ENCODE measurements at regions not wholly inside any gene's neighbourhood (a gene's known extent, or its start where the extent isn't known, plus 50 kb on each side); places are given as distances from the start of the nearest gene placed in this dataset.

DNA sequence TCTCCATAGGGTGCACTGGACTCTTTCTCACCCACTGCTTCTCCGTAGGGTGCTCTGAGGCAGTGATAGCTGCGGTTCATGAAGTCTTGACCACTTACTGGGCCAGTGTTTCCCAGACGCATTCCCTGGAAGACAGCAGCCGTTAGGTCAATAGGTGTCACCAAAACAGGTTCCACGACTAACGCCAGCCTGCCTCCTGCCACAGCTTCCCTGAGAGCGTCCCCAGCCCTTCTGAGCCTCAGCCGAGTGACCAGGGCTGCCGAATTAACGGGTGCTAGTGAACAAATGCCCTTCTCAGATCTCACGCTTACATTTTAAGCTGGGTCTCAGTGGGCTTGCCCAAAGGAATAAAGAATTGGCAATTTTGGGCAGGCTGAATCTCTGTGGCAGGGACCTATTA is 188.7 kb upstream of the TNRC6C start:
- no peaks in the 10 kb centered on the region for H4K20me1 ChIP-seq (ENCODE audit: control insufficient read depth, insufficient read depth, low read depth, low read length)
- H3K9me2 ChIP-seq (replicated peaks; ENCODE audit: control insufficient read depth, low read length), result no peaks in the 10 kb centered on the region
- H3K9me3 ChIP-seq (ENCODE audit: control insufficient read depth, insufficient read depth, low read length), result no peaks in the 10 kb centered on the region
- no peak overlapping the region for H3K27ac ChIP-seq (ENCODE audit: low read depth, low read length)
- H3K27me3 ChIP-seq (ENCODE audit: control insufficient read depth, low read length), result peaks cover 8% of the 10 kb centered on the region
- no peaks in the 10 kb centered on the region for H3F3A ChIP-seq (ENCODE audit: control insufficient read depth, insufficient read depth)
- H3K79me2 ChIP-seq (ENCODE audit: control insufficient read depth, low read length), result no peaks in the 10 kb centered on the region
- TF ChIP-seq, protein P1, sequence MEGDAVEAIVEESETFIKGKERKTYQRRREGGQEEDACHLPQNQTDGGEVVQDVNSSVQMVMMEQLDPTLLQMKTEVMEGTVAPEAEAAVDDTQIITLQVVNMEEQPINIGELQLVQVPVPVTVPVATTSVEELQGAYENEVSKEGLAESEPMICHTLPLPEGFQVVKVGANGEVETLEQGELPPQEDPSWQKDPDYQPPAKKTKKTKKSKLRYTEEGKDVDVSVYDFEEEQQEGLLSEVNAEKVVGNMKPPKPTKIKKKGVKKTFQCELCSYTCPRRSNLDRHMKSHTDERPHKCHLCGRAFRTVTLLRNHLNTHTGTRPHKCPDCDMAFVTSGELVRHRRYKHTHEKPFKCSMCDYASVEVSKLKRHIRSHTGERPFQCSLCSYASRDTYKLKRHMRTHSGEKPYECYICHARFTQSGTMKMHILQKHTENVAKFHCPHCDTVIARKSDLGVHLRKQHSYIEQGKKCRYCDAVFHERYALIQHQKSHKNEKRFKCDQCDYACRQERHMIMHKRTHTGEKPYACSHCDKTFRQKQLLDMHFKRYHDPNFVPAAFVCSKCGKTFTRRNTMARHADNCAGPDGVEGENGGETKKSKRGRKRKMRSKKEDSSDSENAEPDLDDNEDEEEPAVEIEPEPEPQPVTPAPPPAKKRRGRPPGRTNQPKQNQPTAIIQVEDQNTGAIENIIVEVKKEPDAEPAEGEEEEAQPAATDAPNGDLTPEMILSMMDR (IDR thresholded peaks at IDR 0.05; ENCODE audit: low read depth, low read length, poor library complexity, severe bottlenecking), result no peak
- no peak for TF ChIP-seq EZH2phosphoT487 (IDR thresholded peaks at IDR 0.05; ENCODE audit: borderline replicate concordance, low read length)
- no peak overlapping the region for H3K4me2 ChIP-seq (ENCODE audit: low read length)
- no peaks in the 10 kb centered on the region for H3K4me1 ChIP-seq (ENCODE audit: control insufficient read depth, low read length)
- no peak overlapping the region for H3K4me3 ChIP-seq (ENCODE audit: low read length)
- no peaks in the 10 kb centered on the region for H3K36me3 ChIP-seq (ENCODE audit: control insufficient read depth, low read length)

DNA sequence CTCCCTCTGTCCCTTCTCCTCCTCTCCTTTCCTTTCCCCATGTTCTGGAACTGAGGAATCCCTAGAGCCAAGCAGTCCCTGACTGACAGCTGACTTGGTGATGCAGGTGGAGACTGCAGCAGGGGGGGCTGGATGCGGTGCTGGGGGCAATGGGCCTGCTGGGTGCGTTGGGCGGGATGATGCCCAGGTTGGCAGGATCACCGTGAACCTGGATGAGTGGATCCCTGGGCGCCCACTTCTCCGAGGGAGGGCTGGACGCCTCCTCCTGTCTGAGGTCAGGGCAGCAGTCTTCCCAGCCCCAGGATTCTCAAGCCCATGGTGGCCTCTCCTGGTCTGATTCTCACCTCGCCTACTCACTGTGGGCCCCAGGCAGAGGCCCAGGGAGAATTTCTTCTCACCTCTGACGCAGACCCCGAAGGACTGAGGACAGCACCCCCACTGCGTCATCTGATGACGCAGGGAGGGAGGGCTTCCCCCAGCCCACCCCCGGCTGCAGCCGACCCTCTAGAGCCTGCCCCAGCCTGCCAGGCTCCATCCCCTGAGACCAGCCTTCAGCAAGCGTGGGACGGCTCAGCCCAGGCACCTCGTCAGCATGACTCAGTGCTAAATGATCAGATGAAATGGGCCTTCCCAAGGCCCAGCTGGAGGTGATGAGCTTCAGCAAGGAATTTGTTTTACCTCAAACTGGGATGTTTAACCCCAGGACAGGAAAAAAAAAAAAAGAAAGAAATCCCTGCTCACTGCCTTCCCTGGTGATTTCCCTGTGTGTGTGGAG is 188.0 kb upstream of the TNRC6C start:
- no peaks in the 10 kb centered on the region for H3K9me3 ChIP-seq (ENCODE audit: control insufficient read depth, insufficient read depth, low read length)
- H3K27ac ChIP-seq (ENCODE audit: low read depth, low read length), result no peak overlapping the region
- no peaks in the 10 kb centered on the region for H3K4me1 ChIP-seq (ENCODE audit: control insufficient read depth, low read length)
- no peak for TF ChIP-seq EZH2phosphoT487 (IDR thresholded peaks at IDR 0.05; ENCODE audit: borderline replicate concordance, low read length)
- TF ChIP-seq, protein P1 (IDR thresholded peaks at IDR 0.05; ENCODE audit: low read depth, low read length, poor library complexity, severe bottlenecking), result no peak
- H3K36me3 ChIP-seq (ENCODE audit: control insufficient read depth, low read length), result no peaks in the 10 kb centered on the region
- H3K4me2 ChIP-seq (ENCODE audit: low read length), result no peak overlapping the region
- H3K79me2 ChIP-seq (ENCODE audit: control insufficient read depth, low read length), result no peaks in the 10 kb centered on the region
- H4K20me1 ChIP-seq (ENCODE audit: control insufficient read depth, insufficient read depth, low read depth, low read length), result no peaks in the 10 kb centered on the region
- H3K9me2 ChIP-seq (replicated peaks; ENCODE audit: control insufficient read depth, low read length), result no peaks in the 10 kb centered on the region
- no peak overlapping the region for H3K4me3 ChIP-seq (ENCODE audit: low read length)
- H3K27me3 ChIP-seq (ENCODE audit: control insufficient read depth, low read length), result peaks cover 8% of the 10 kb centered on the region
- H3F3A ChIP-seq (ENCODE audit: control insufficient read depth, insufficient read depth), result no peaks in the 10 kb centered on the region

DNA sequence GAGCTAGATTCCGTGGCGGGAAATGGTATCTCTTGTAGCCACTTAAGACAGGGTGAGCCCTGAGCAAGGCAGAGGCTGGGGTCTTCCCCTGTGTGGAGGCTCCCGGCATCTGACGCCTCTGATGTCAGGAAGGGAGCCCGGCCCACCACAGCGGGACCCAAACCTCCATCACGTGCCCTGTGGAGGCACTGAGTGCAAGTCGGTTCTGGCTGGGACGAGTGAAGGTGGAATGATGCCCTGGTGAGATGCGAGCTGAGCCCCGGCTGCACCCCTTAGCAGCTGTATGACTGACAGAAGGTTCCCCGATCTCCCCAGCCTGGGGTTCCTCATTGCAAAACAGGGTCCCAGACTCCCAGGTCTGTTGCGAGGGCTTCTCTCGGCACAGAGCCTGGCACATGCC is 187.4 kb upstream of the TNRC6C start:
- H3K4me3 ChIP-seq (ENCODE audit: low read length), result no peak overlapping the region

More for the DNA sequence above, 187.4 kb upstream of the TNRC6C start:
- H3K4me2 ChIP-seq (ENCODE audit: low read length), result no peak overlapping the region
- H3K9me2 ChIP-seq (replicated peaks; ENCODE audit: control insufficient read depth, low read length), result no peaks in the 10 kb centered on the region
- no peak overlapping the region for H3K27ac ChIP-seq (ENCODE audit: low read depth, low read length)
- H3K9me3 ChIP-seq (ENCODE audit: control insufficient read depth, insufficient read depth, low read length), result no peaks in the 10 kb centered on the region
- H3K79me2 ChIP-seq (ENCODE audit: control insufficient read depth, low read length), result no peaks in the 10 kb centered on the region
- no peaks in the 10 kb centered on the region for H3F3A ChIP-seq (ENCODE audit: control insufficient read depth, insufficient read depth)
- H3K4me1 ChIP-seq (ENCODE audit: control insufficient read depth, low read length), result no peaks in the 10 kb centered on the region
- peaks cover 8% of the 10 kb centered on the region for H3K27me3 ChIP-seq (ENCODE audit: control insufficient read depth, low read length)
- TF ChIP-seq, protein P1 (IDR thresholded peaks at IDR 0.05; ENCODE audit: low read depth, low read length, poor library complexity, severe bottlenecking), result no peak
- no peak for TF ChIP-seq EZH2phosphoT487 (IDR thresholded peaks at IDR 0.05; ENCODE audit: borderline replicate concordance, low read length)
- no peaks in the 10 kb centered on the region for H3K36me3 ChIP-seq (ENCODE audit: control insufficient read depth, low read length)
- H4K20me1 ChIP-seq (ENCODE audit: control insufficient read depth, insufficient read depth, low read depth, low read length), result no peaks in the 10 kb centered on the region
